PC-3 (cell line): ENCODE measurements at regions not wholly inside any gene's neighbourhood (a gene's known extent, or its start where the extent isn't known, plus 50 kb on each side); places are given as distances from the start of the nearest gene placed in this dataset.

Experiments used
- ATAC-seq: fragments of 200-7000 bp; cut with Tn5 transposase; 2 replicates; pipeline ENCODE4 v1.9.1; 2020; ENCODE audit warnings: mild to moderate bottlenecking, moderate library complexity
- BruUV-seq: library from RNA; stranded (reverse); fragments of 400-500 nt; replicated peaks from 2 replicates; lab custom pipeline; 2021; lab: Mats Ljungman, UMichigan
- CTCF ChIA-PET: fragments of 300-600 bp; sonication (Branson Sonifier 250); formaldehyde crosslinking; loops from one replicate; lab custom pipeline; 2022; ENCODE audit warnings: antibody characterized with exemption; lab: Charles Lee
- POLR2A ChIA-PET: fragments of 300-600 bp; sonication (Branson Sonifier 250); formaldehyde crosslinking; loops from one replicate; lab custom pipeline; 2022; ENCODE audit warnings: antibody characterized with exemption; ENCODE audit not compliant: unreplicated experiment; lab: Charles Lee
- DNase-seq: peaks from one replicate; pipeline ENCODE4 v3.0.0-alpha.2; 2015
- H2AFZ ChIP-seq: fragments of 300-600 bp; sonication (generic); 2 replicates; pipeline ENCODE4 v1.6.0; 2016; ENCODE audit warnings: antibody characterized with exemption, low read length
- H3F3A ChIP-seq: fragments of 300-600 bp; sonication (generic); one replicate; pipeline ENCODE4 v1.6.0; 2017; ENCODE audit warnings: antibody characterized with exemption, low read length, control low read depth, mild to moderate bottlenecking; ENCODE audit not compliant: unreplicated experiment
- H3K27ac ChIP-seq: fragments of 300-600 bp; sonication (generic); 2 replicates; pipeline ENCODE4 v1.5.1; 2016; ENCODE audit warnings: mild to moderate bottlenecking, low read length
- H3K27me3 ChIP-seq: fragments of 300-600 bp; sonication (generic); 2 replicates; pipeline ENCODE4 v1.6.1; 2016; ENCODE audit warnings: low read length, mixed read lengths
- H3K36me3 ChIP-seq: fragments of 300-600 bp; sonication (generic); 2 replicates; pipeline ENCODE4 v1.6.1; 2016; ENCODE audit warnings: low read depth, mixed run types, low read length, mixed read lengths
- H3K4me1 ChIP-seq: fragments of 300-600 bp; sonication (generic); 2 replicates; pipeline ENCODE4 v1.5.1; 2016; ENCODE audit warnings: low read length; ENCODE audit not compliant: insufficient read depth
- H3K4me2 ChIP-seq: fragments of 300-600 bp; sonication (generic); 2 replicates; pipeline ENCODE4 v1.6.0; 2016; ENCODE audit warnings: low read length
- H3K4me3 ChIP-seq: fragments of 300-600 bp; sonication (generic); 2 replicates; pipeline ENCODE4 v1.5.1; 2016; ENCODE audit warnings: mild to moderate bottlenecking, low read length, mixed read lengths
- H3K79me2 ChIP-seq: fragments of 300-600 bp; sonication (generic); 2 replicates; pipeline ENCODE4 v1.6.1; 2017; ENCODE audit warnings: low read length, mixed read lengths
- H3K9ac ChIP-seq: fragments of 300-600 bp; sonication (generic); 2 replicates; pipeline ENCODE4 v1.6.0; 2016; ENCODE audit warnings: mild to moderate bottlenecking, low read length
- H3K9me2 ChIP-seq: fragments of 300-600 bp; sonication (generic); replicated peaks from 2 replicates; pipeline ENCODE4 v1.6.1; 2016; ENCODE audit warnings: mixed run types, low read length, mixed read lengths
- H3K9me3 ChIP-seq: fragments of 300-600 bp; sonication (generic); 2 replicates; pipeline ENCODE4 v1.6.1; 2016; ENCODE audit warnings: low read length, mixed read lengths
- H4K20me1 ChIP-seq: fragments of 300-600 bp; sonication (generic); 2 replicates; pipeline ENCODE4 v1.6.1; 2016; ENCODE audit warnings: low read length, mixed read lengths
- EZH2 ChIP-seq: fragments of 300-600 bp; sonication (generic); IDR thresholded peaks from one replicate; pipeline ENCODE4 v1.6.1; 2017; ENCODE audit warnings: antibody characterized with exemption, mild to moderate bottlenecking, low read length; ENCODE audit not compliant: unreplicated experiment
- EZH2phosphoT487 ChIP-seq: fragments of 300-600 bp; sonication (generic); IDR thresholded peaks from 2 replicates; pipeline ENCODE4 v1.6.1; 2018; ENCODE audit warnings: mild to moderate bottlenecking, antibody characterized with exemption, low read length, borderline replicate concordance
- intact Hi-C: fragments of 100-400 bp; cut with micrococcal nuclease; formaldehyde crosslinking; loops from 2 replicates; pipeline ENCODE4 v1.9.0; 2023
- TF ChIP-seq, protein P1 (sequence below): fragments of 300-600 bp; sonication (generic); conservative IDR thresholded peaks from 2 replicates; pipeline ENCODE4 v1.5.1; 2017; ENCODE audit warnings: antibody characterized with exemption, low read depth, mild to moderate bottlenecking, low read length

DNA sequence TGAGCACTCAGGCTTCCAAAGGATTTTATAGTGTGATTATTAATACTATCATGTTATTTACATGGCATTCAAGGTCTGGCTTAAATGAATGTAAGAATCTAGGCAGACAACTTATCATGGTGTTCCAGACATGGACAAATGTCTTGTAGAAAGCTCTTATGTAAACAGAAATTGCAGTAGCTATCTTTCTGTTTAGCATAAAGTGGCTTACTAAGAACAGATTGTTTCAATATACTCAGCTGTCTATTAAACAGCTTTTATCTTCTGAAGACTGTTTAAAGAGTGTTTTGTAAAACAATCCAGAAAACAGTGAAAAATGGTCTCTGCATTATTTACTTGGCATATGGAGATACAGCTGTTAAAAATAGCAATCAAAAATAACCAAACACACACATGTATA, 1061.8 kb upstream of the SEL1L start:
- Histone ChIP-seq H3K27me3 (no peaks in the 10 kb centered on the region), H2AFZ (no peak overlapping the region), H3K4me3 (no peak overlapping the region), H3K27ac (no peak overlapping the region), H3K36me3 (no peaks in the 10 kb centered on the region), H3K79me2 (no peaks in the 10 kb centered on the region), H3K9me2 (no peaks in the 10 kb centered on the region), H3F3A (no peaks in the 10 kb centered on the region), H4K20me1 (no peaks in the 10 kb centered on the region), H3K9me3 (no peaks in the 10 kb centered on the region), H3K9ac (no peak overlapping the region), H3K4me2 (no peak overlapping the region), H3K4me1 (no peaks in the 10 kb centered on the region)
- ATAC-seq, result no peak
- CTCF ChIA-PET, result no interaction called here
- TF ChIP-seq, protein P1, sequence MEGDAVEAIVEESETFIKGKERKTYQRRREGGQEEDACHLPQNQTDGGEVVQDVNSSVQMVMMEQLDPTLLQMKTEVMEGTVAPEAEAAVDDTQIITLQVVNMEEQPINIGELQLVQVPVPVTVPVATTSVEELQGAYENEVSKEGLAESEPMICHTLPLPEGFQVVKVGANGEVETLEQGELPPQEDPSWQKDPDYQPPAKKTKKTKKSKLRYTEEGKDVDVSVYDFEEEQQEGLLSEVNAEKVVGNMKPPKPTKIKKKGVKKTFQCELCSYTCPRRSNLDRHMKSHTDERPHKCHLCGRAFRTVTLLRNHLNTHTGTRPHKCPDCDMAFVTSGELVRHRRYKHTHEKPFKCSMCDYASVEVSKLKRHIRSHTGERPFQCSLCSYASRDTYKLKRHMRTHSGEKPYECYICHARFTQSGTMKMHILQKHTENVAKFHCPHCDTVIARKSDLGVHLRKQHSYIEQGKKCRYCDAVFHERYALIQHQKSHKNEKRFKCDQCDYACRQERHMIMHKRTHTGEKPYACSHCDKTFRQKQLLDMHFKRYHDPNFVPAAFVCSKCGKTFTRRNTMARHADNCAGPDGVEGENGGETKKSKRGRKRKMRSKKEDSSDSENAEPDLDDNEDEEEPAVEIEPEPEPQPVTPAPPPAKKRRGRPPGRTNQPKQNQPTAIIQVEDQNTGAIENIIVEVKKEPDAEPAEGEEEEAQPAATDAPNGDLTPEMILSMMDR, result no peak
- intact Hi-C loops, result no loop called here
- no peak for DNase-seq
- BruUV-seq, result no TSS peak
- POLR2A ChIA-PET, result no interaction called here

DNA sequence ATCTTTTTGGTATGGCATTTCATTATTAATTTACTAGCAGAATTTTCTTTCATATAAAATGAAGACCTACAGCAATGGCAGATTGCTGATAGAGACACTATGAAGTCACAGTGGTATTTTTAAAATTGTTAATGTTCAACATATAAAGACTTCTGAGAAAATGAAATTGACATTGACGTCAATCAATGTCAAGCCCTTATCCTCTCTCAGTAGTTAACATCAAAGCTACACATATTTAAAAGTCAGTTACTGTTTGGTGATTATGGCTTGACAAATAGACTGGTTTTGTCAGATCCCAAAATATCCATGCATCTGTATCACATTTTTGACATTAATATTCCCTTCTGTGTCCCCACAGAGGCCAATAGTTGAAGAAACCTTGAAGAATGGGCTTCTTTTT, 1069.1 kb upstream of the SEL1L start:
- H3K4me2 ChIP-seq, result no peak overlapping the region
- H3K79me2 ChIP-seq, result no peaks in the 10 kb centered on the region
- peaks cover 5% of the 10 kb centered on the region for H3K9me3 ChIP-seq
- H3K4me1 ChIP-seq, result no peaks in the 10 kb centered on the region
- no peak for TF ChIP-seq EZH2phosphoT487
- no peak for TF ChIP-seq EZH2
- TF ChIP-seq, protein P1, result no peak
- intact Hi-C loops, result no loop called here
- H3K27me3 ChIP-seq, result no peaks in the 10 kb centered on the region
- no peak overlapping the region for H2AFZ ChIP-seq
- ATAC-seq, result no peak
- no peaks in the 10 kb centered on the region for H3K9me2 ChIP-seq
- H3F3A ChIP-seq, result no peaks in the 10 kb centered on the region
- H3K9ac ChIP-seq, result no peak overlapping the region
- no peaks in the 10 kb centered on the region for H4K20me1 ChIP-seq
- no peaks in the 10 kb centered on the region for H3K36me3 ChIP-seq
- no TSS peak for BruUV-seq
- H3K4me3 ChIP-seq, result no peak overlapping the region
- no peak for DNase-seq
- CTCF ChIA-PET, result no interaction called here
- POLR2A ChIA-PET, result no interaction called here
- no peak overlapping the region for H3K27ac ChIP-seq

DNA sequence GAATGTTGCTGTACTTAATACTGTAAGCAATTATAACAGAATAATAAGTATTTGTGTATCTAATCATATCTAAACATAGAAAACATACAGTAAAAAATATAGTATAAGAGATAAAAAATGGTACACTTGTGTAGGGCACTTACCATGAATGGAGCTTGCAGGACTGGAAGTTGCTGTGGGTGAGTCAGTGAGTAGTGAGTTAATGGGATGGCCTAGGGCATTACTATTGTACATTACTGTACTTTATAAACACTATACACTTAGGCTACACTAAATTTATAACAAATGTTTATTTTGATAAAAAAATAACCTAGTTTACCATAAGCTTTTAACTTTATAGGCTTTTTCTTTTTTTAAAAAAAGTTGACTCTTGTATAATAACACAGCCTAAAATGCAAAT, 1071.2 kb upstream of the SEL1L start:
- BruUV-seq, result no TSS peak
- TF ChIP-seq EZH2 (no peak), EZH2phosphoT487 (no peak)
- TF ChIP-seq, protein P1, result no peak
- Histone ChIP-seq H3K9me2 (no peaks in the 10 kb centered on the region), H2AFZ (no peak overlapping the region), H3K27me3 (no peaks in the 10 kb centered on the region), H3K27ac (no peak overlapping the region), H3K79me2 (no peaks in the 10 kb centered on the region), H4K20me1 (no peaks in the 10 kb centered on the region), H3F3A (no peaks in the 10 kb centered on the region), H3K9me3 (peaks cover 5% of the 10 kb centered on the region), H3K4me1 (no peaks in the 10 kb centered on the region), H3K4me3 (no peak overlapping the region), H3K9ac (no peak overlapping the region), H3K36me3 (no peaks in the 10 kb centered on the region), H3K4me2 (no peak overlapping the region)
- DNase-seq (no peak), ATAC-seq (no peak)
- intact Hi-C loops, result no loop called here
- ChIA-PET CTCF (no interaction called here), POLR2A (interaction anchor here (0.5 kb wide), 1 partner anchor 640 kb away, joined by 4 read pairs; no protein-coding TSS in a partner anchor)
